CD4-positive, alpha-beta memory T cell (primary cell): ENCODE measurements at regions not wholly inside any gene's neighbourhood (a gene's known extent, or its start where the extent isn't known, plus 50 kb on each side); places are given as distances from the start of the nearest gene placed in this dataset.
A peak's percentile ranks its signal among the peaks of the same experiment; 100 is the strongest.

Experiments
- CTCF ChIA-PET: fragments of 350-600 bp; sonication (Branson Sonifier 250); formaldehyde crosslinking; loops from one replicate; lab custom pipeline; 2021; ENCODE audit warnings: inconsistent platforms; ENCODE audit not compliant: partially characterized antibody; lab: Charles Lee
- POLR2A ChIA-PET: fragments of 350-600 bp; sonication (Branson Sonifier 250); formaldehyde crosslinking; loops from one replicate; lab custom pipeline; 2021; ENCODE audit not compliant: partially characterized antibody; lab: Charles Lee
- DNase-seq, 5 donors: peaks; one replicate each; pipeline versions ENCODE4 v3.0.0 to v3.0.0-alpha.2; 2020 to 2022; ENCODE audit warnings: mixed read lengths in 1 of 5
- H3K27ac ChIP-seq: one replicate; pipeline ENCODE4 v1.7.0; 2013; ENCODE audit warnings: low read depth, low read length
- H3K27me3 ChIP-seq: 2 replicates; pipeline ENCODE4 v1.7.0; 2013; ENCODE audit warnings: mild to moderate bottlenecking, low read length, moderate library complexity; ENCODE audit not compliant: insufficient read depth
- H3K36me3 ChIP-seq: 2 replicates; pipeline ENCODE4 v1.7.0; 2013; ENCODE audit warnings: mild to moderate bottlenecking, low read length, moderate library complexity; ENCODE audit not compliant: insufficient read depth
- H3K4me1 ChIP-seq: 2 replicates; pipeline ENCODE4 v1.7.0; 2013; ENCODE audit warnings: mild to moderate bottlenecking, low read length, moderate library complexity; ENCODE audit not compliant: insufficient read depth
- H3K4me3 ChIP-seq, 2 donors: one replicate each; pipeline ENCODE4 v1.7.0; 2013; ENCODE audit warnings: low read length in 2 of 2, mild to moderate bottlenecking in 1 of 2
- H3K9me3 ChIP-seq, 2 donors: one replicate each; pipeline ENCODE4 v1.7.0; 2013; ENCODE audit warnings: low read length in 2 of 2, control low read depth in 1 of 2; ENCODE audit not compliant: control insufficient read depth in 1 of 2
- H3K27ac Mint-ChIP-seq, 7 donors: one replicate each; pipeline ENCODE4 v1.8.0; 2020 to 2021; ENCODE audit warnings: mixed read lengths in 7 of 7, mild to moderate bottlenecking in 6 of 7, inconsistent platforms in 3 of 7, moderate library complexity in 3 of 7
- H3K27me3 Mint-ChIP-seq, 2 donors: one replicate each; pipeline ENCODE4 v1.8.0; 2020 to 2021; ENCODE audit warnings: mixed read lengths in 2 of 2
- H3K36me3 Mint-ChIP-seq, 2 donors: one replicate each; pipeline ENCODE4 v1.8.0; 2020 to 2021; ENCODE audit warnings: mixed read lengths in 2 of 2, inconsistent platforms in 1 of 2, mild to moderate bottlenecking in 1 of 2
- H3K4me1 Mint-ChIP-seq, 4 donors: one replicate each; pipeline ENCODE4 v1.8.0; 2020 to 2021; ENCODE audit warnings: mixed read lengths in 4 of 4, mild to moderate bottlenecking in 1 of 4
- H3K4me3 Mint-ChIP-seq, 8 donors: one replicate each; pipeline ENCODE4 v1.8.0; 2020 to 2021; ENCODE audit warnings: mixed read lengths in 8 of 8, mild to moderate bottlenecking in 7 of 8, moderate library complexity in 6 of 8, inconsistent platforms in 3 of 8
- H3K9me3 Mint-ChIP-seq, 8 donors: one replicate each; pipeline ENCODE4 v1.8.0; 2020 to 2021; ENCODE audit warnings: mixed read lengths in 8 of 8, mild to moderate bottlenecking in 5 of 8, inconsistent platforms in 3 of 8, moderate library complexity in 1 of 8
- intact Hi-C: fragments of 100-400 bp; cut with micrococcal nuclease; formaldehyde crosslinking; loops from one replicate; pipeline ENCODE4 v1.15.1; 2023

- intact Hi-C loops: no loop called here
- Histone ChIP-seq H3K27ac (no peak overlapping the region), H3K9me3 (no peaks in the 10 kb centered on the region), H3K36me3 (no peaks in the 10 kb centered on the region), H3K4me1 (no peaks in the 10 kb centered on the region), H3K4me3 (no peak overlapping the region), H3K27me3 (no peaks in the 10 kb centered on the region)
- H3K27ac Mint-ChIP-seq: no peak overlapping the region
- H3K27me3 Mint-ChIP-seq: no peaks in the 10 kb centered on the region
- ChIA-PET POLR2A (no interaction called here), CTCF (interaction anchor here (1.0 kb wide), 1 partner anchor 11 kb away, joined by 5 read pairs; no protein-coding TSS in a partner anchor)
- peaks cover 0 to 2% (median 0%) of the 10 kb centered on the region in 8 donors for H3K9me3 Mint-ChIP-seq
- DNase-seq: no peak
- H3K4me1 Mint-ChIP-seq: no peaks in the 10 kb centered on the region
- H3K36me3 Mint-ChIP-seq: no peaks in the 10 kb centered on the region
- no peak overlapping the region for H3K4me3 Mint-ChIP-seq
Observed at GRCh38 chr18:34650121-34650545, 60.0 kb upstream of the DTNA start.

- intact Hi-C loops: no loop called here
- peaks cover 0 to 2% (median 0%) of the 10 kb centered on the region in 8 donors for H3K9me3 Mint-ChIP-seq
- no peaks in the 10 kb centered on the region for H3K4me1 ChIP-seq
- CTCF ChIA-PET: interaction anchor here (2.5 kb wide), 1 partner anchor 10 kb away, joined by 15 read pairs; no protein-coding TSS in a partner anchor
- H3K27me3 ChIP-seq: no peaks in the 10 kb centered on the region
- POLR2A ChIA-PET: no interaction called here
- no peaks in the 10 kb centered on the region for H3K36me3 ChIP-seq
- H3K4me3 Mint-ChIP-seq: no peak overlapping the region
- DNase-seq: no peak
- no peak overlapping the region for H3K27ac ChIP-seq
- H3K27ac Mint-ChIP-seq: peak overlapping the region in 1 of 7 donors; percentile 46
- H3K36me3 Mint-ChIP-seq: no peaks in the 10 kb centered on the region
- H3K27me3 Mint-ChIP-seq: peaks cover 0 to 2% of the 10 kb centered on the region in 2 donors
- no peak overlapping the region for H3K4me3 ChIP-seq
- no peaks in the 10 kb centered on the region for H3K4me1 Mint-ChIP-seq
- H3K9me3 ChIP-seq: no peaks in the 10 kb centered on the region
Observed at GRCh38 chr18:34651586-34652369, 58.3 kb upstream of the DTNA start.

GRCh38 chr18:34655131-34655530 lies 55.0 kb upstream of the DTNA start:
- intact Hi-C loops: no loop called here
- Mint-ChIP-seq H3K4me3 (no peak overlapping the region), H3K9me3 (peaks cover 0 to 6% (median 0%) of the 10 kb centered on the region in 8 donors), H3K27me3 (peaks cover 0 to 6% of the 10 kb centered on the region in 2 donors), H3K27ac (no peak overlapping the region), H3K36me3 (no peaks in the 10 kb centered on the region), H3K4me1 (no peaks in the 10 kb centered on the region)
- Histone ChIP-seq H3K4me1 (no peaks in the 10 kb centered on the region), H3K27ac (no peak overlapping the region), H3K4me3 (no peak overlapping the region), H3K27me3 (no peaks in the 10 kb centered on the region), H3K36me3 (no peaks in the 10 kb centered on the region), H3K9me3 (no peaks in the 10 kb centered on the region)
- no peak for DNase-seq
- POLR2A ChIA-PET: no interaction called here
- CTCF ChIA-PET: no interaction called here

- intact Hi-C loops: no loop called here
- H3K4me3 Mint-ChIP-seq: no peak overlapping the region
- no peak overlapping the region for H3K27ac Mint-ChIP-seq
- no peaks in the 10 kb centered on the region for H3K36me3 Mint-ChIP-seq
- POLR2A ChIA-PET: no interaction called here
- Histone ChIP-seq H3K4me3 (no peak overlapping the region), H3K9me3 (no peaks in the 10 kb centered on the region), H3K27ac (no peak overlapping the region), H3K4me1 (no peaks in the 10 kb centered on the region), H3K27me3 (no peaks in the 10 kb centered on the region), H3K36me3 (no peaks in the 10 kb centered on the region)
- peaks cover 0 to 7% (median 0%) of the 10 kb centered on the region in 8 donors for H3K9me3 Mint-ChIP-seq
- H3K27me3 Mint-ChIP-seq: peaks cover 0 to 6% of the 10 kb centered on the region in 2 donors
- H3K4me1 Mint-ChIP-seq: no peaks in the 10 kb centered on the region
- no peak for DNase-seq
- CTCF ChIA-PET: no interaction called here
Observed at GRCh38 chr18:34657860-34658500, 52.1 kb upstream of the DTNA start.

GRCh38 chr18:34659579-34660517 lies 50.2 kb upstream of the DTNA start:
- Histone ChIP-seq H3K27me3 (no peaks in the 10 kb centered on the region), H3K36me3 (no peaks in the 10 kb centered on the region), H3K27ac (no peak overlapping the region), H3K4me1 (no peaks in the 10 kb centered on the region), H3K9me3 (no peaks in the 10 kb centered on the region), H3K4me3 (no peak overlapping the region)
- Mint-ChIP-seq H3K9me3 (peaks cover 0 to 7% (median 0%) of the 10 kb centered on the region in 8 donors), H3K27ac (no peak overlapping the region), H3K4me1 (no peaks in the 10 kb centered on the region), H3K27me3 (peaks cover 0 to 6% of the 10 kb centered on the region in 2 donors), H3K4me3 (no peak overlapping the region), H3K36me3 (no peaks in the 10 kb centered on the region)
- intact Hi-C loops: loop anchor here (2.0 kb wide), 1 partner anchor 129 kb away; no protein-coding TSS in a partner anchor
- ChIA-PET CTCF (interaction anchor here (1.4 to 2.3 kb wide), 3 partner anchors 10 to 127 kb away, joined by 3 to 7 read pairs (median 5); no protein-coding TSS in a partner anchor), POLR2A (no interaction called here)
- no peak for DNase-seq
